HEK293T (cell line): ENCODE measurements at regions not wholly inside any gene's neighbourhood (a gene's known extent, or its start where the extent isn't known, plus 50 kb on each side); places are given as distances from the start of the nearest gene placed in this dataset.
"Not testable (repeated sequence)": the region's sequence is repeated elsewhere in the genome, so short reads cannot be mapped to it uniquely, and the experiment has no call there.

ENCODE experiments used
- ARNT ChIP-seq: fragments of 450-650 bp; IDR thresholded peaks from 2 replicates; pipeline ENCODE4 v1.6.1; 2017; ENCODE audit warnings: mild to moderate bottlenecking
- BHLHE40 ChIP-seq: fragments of 450-650 bp; IDR thresholded peaks from 2 replicates; pipeline ENCODE4 v1.6.1; 2016; ENCODE audit warnings: mild to moderate bottlenecking, moderate library complexity, borderline replicate concordance
- CTBP1 ChIP-seq: fragments of 450-650 bp; IDR thresholded peaks from 2 replicates; pipeline ENCODE4 v1.6.1; 2016; ENCODE audit warnings: borderline replicate concordance
- ELF4 ChIP-seq: fragments of 450-650 bp; IDR thresholded peaks from 2 replicates; pipeline ENCODE4 v1.6.1; 2017; ENCODE audit warnings: antibody characterized with exemption
- FOXA1 ChIP-seq: fragments of 450-650 bp; IDR thresholded peaks from 2 replicates; pipeline ENCODE4 v1.6.1; 2016; ENCODE audit warnings: mild to moderate bottlenecking
- FOXK2 ChIP-seq: fragments of 450-650 bp; IDR thresholded peaks from 2 replicates; pipeline ENCODE4 v1.6.1; 2016; ENCODE audit warnings: mild to moderate bottlenecking
- FOXM1 ChIP-seq: fragments of 450-650 bp; IDR thresholded peaks from 2 replicates; pipeline ENCODE4 v1.6.1; 2017; ENCODE audit warnings: mild to moderate bottlenecking, borderline replicate concordance
- HDGF ChIP-seq: fragments of 450-650 bp; IDR thresholded peaks from 2 replicates; pipeline ENCODE4 v1.6.1; 2017; ENCODE audit warnings: antibody characterized with exemption, borderline replicate concordance
- L3MBTL2 ChIP-seq: fragments of 450-650 bp; conservative IDR thresholded peaks from 2 replicates; pipeline ENCODE4 v1.6.1; 2016; ENCODE audit warnings: mild to moderate bottlenecking
- LEF1 ChIP-seq: fragments of 450-650 bp; IDR thresholded peaks from 2 replicates; pipeline ENCODE4 v1.6.1; 2017; ENCODE audit warnings: mild to moderate bottlenecking, borderline replicate concordance
- SP1 ChIP-seq: fragments of 450-650 bp; IDR thresholded peaks from 2 replicates; pipeline ENCODE4 v1.6.1; 2017
- SUZ12 ChIP-seq: fragments of 450-650 bp; IDR thresholded peaks from 2 replicates; pipeline ENCODE4 v1.6.1; 2016; ENCODE audit warnings: mild to moderate bottlenecking
- TARDBP ChIP-seq: fragments of 450-650 bp; IDR thresholded peaks from 2 replicates; pipeline ENCODE4 v1.6.1; 2016
- ZNF384 ChIP-seq: fragments of 450-650 bp; IDR thresholded peaks from 2 replicates; pipeline ENCODE4 v1.6.1; 2016

- not testable (repeated sequence) for TF ChIP-seq TARDBP, LEF1, BHLHE40, SP1, CTBP1, HDGF, FOXM1, L3MBTL2, ELF4, ARNT, FOXK2, SUZ12, FOXA1, ZNF384
Observed at GRCh38 chr5:12657914-12658474, 753.7 kb upstream of the CTNND2 start.
